ENCODE measurements at regions not wholly inside any gene's neighbourhood (a gene's known extent, or its start where the extent isn't known, plus 50 kb on each side); places are given as distances from the start of the nearest gene placed in this dataset.

- no peak for DNase-seq (ENCODE audit: low spot score)
- TF ChIP-seq CTCF (conservative IDR thresholded peaks at IDR 0.05; ENCODE audit: low read depth) = no peak
- ChIA-PET CTCF (no interaction called here), POLR2A (ENCODE audit: low non-redundant PET) (no interaction called here)
- no peak overlapping the region for H3K27ac ChIP-seq
Measured at GRCh38 chr2:236632295-236633218, 62.9 kb downstream of the ACKR3 start.

- no peak overlapping the region for H3K27ac ChIP-seq
- CTCF ChIA-PET = no interaction called here
Measured at GRCh38 chr2:236633219-236633570, 63.6 kb downstream of the ACKR3 start.

GRCh38 chr2:236633775-236634560 lies 64.3 kb downstream of the ACKR3 start:
- POLR2A ChIA-PET (ENCODE audit: low non-redundant PET) = no interaction called here
- CTCF ChIA-PET = no interaction called here
- TF ChIP-seq CTCF (conservative IDR thresholded peaks at IDR 0.05; ENCODE audit: low read depth) = no peak
- no peak overlapping the region for H3K27ac ChIP-seq
- no peak for DNase-seq (ENCODE audit: low spot score)

More at GRCh38 chr2:236633219-236633570, 63.6 kb downstream of the ACKR3 start:
- POLR2A ChIA-PET (ENCODE audit: low non-redundant PET) = no interaction called here
- DNase-seq (ENCODE audit: low spot score) = no peak
- TF ChIP-seq CTCF (conservative IDR thresholded peaks at IDR 0.05; ENCODE audit: low read depth) = no peak

GRCh38 chr2:236636261-236636660 lies 66.6 kb downstream of the ACKR3 start:
- CTCF ChIA-PET = no interaction called here
- TF ChIP-seq CTCF (conservative IDR thresholded peaks at IDR 0.05; ENCODE audit: low read depth) = no peak
- DNase-seq (ENCODE audit: low spot score) = no peak
- no peak overlapping the region for H3K27ac ChIP-seq
- POLR2A ChIA-PET (ENCODE audit: low non-redundant PET) = no interaction called here

- no peak overlapping the region for H3K27ac ChIP-seq
- ChIA-PET POLR2A (ENCODE audit: low non-redundant PET) (no interaction called here), CTCF (no interaction called here)
- DNase-seq (ENCODE audit: low spot score) = no peak
- no peak for TF ChIP-seq CTCF (conservative IDR thresholded peaks at IDR 0.05; ENCODE audit: low read depth)
Measured at GRCh38 chr2:236636714-236637470, 67.3 kb downstream of the ACKR3 start.
